ENCODE measurements at regions not wholly inside any gene's neighbourhood (a gene's known extent, or its start where the extent isn't known, plus 50 kb on each side); places are given as distances from the start of the nearest gene placed in this dataset.

- Histone ChIP-seq H3K4me3 (ENCODE audit: low read length) (no peak overlapping the region), H3K36me3 (ENCODE audit: insufficient read depth, low read length) (no peaks in the 10 kb centered on the region), H3K9me3 (ENCODE audit: low read length) (no peaks in the 10 kb centered on the region), H3K27ac (ENCODE audit: low read depth, low read length) (no peak overlapping the region), H3K27me3 (ENCODE audit: insufficient read depth, low read length, poor library complexity, severe bottlenecking) (no peaks in the 10 kb centered on the region), H3K4me1 (ENCODE audit: insufficient read depth, low read length) (no peaks in the 10 kb centered on the region)
- Mint-ChIP-seq H3K36me3 (no peaks in the 10 kb centered on the region), H3K27me3 (peaks cover 0 to 8% of the 10 kb centered on the region in 2 donors), H3K4me1 (no peaks in the 10 kb centered on the region), H3K27ac (no peak overlapping the region), H3K4me3 (no peak overlapping the region), H3K9me3 (peaks cover 0 to 8% (median 3%) of the 10 kb centered on the region in 5 donors)
- ChIA-PET CTCF (no interaction called here), POLR2A (no interaction called here)
- no peak for DNase-seq
Measured at GRCh38 chr15:98384328-98385029, 263.9 kb upstream of the IGF1R start.

GRCh38 chr15:98385752-98386381 lies 262.5 kb upstream of the IGF1R start:
- H3K27ac Mint-ChIP-seq, result no peak overlapping the region
- H3K36me3 ChIP-seq (ENCODE audit: insufficient read depth, low read length), result no peaks in the 10 kb centered on the region
- H3K9me3 Mint-ChIP-seq, result peaks cover 0 to 5% (median 3%) of the 10 kb centered on the region in 5 donors
- no peaks in the 10 kb centered on the region for H3K27me3 ChIP-seq (ENCODE audit: insufficient read depth, low read length, poor library complexity, severe bottlenecking)
- H3K4me1 ChIP-seq (ENCODE audit: insufficient read depth, low read length), result no peaks in the 10 kb centered on the region
- no peaks in the 10 kb centered on the region for H3K36me3 Mint-ChIP-seq
- no peaks in the 10 kb centered on the region for H3K4me1 Mint-ChIP-seq
- no peak for DNase-seq
- H3K27ac ChIP-seq (ENCODE audit: low read depth, low read length), result no peak overlapping the region
- no peak overlapping the region for H3K4me3 ChIP-seq (ENCODE audit: low read length)
- H3K4me3 Mint-ChIP-seq, result no peak overlapping the region
- H3K9me3 ChIP-seq (ENCODE audit: low read length), result no peaks in the 10 kb centered on the region
- peaks cover 0 to 8% of the 10 kb centered on the region in 2 donors for H3K27me3 Mint-ChIP-seq
- CTCF ChIA-PET, result no interaction called here
- POLR2A ChIA-PET, result no interaction called here

- Histone ChIP-seq H3K4me1 (ENCODE audit: insufficient read depth, low read length) (no peaks in the 10 kb centered on the region), H3K27ac (ENCODE audit: low read depth, low read length) (no peak overlapping the region), H3K36me3 (ENCODE audit: insufficient read depth, low read length) (no peaks in the 10 kb centered on the region), H3K4me3 (ENCODE audit: low read length) (no peak overlapping the region), H3K27me3 (ENCODE audit: insufficient read depth, low read length, poor library complexity, severe bottlenecking) (no peaks in the 10 kb centered on the region), H3K9me3 (ENCODE audit: low read length) (no peaks in the 10 kb centered on the region)
- peaks cover 0 to 3% (median 3%) of the 10 kb centered on the region in 5 donors for H3K9me3 Mint-ChIP-seq
- no peaks in the 10 kb centered on the region for H3K4me1 Mint-ChIP-seq
- no peak overlapping the region for H3K27ac Mint-ChIP-seq
- no peak overlapping the region for H3K4me3 Mint-ChIP-seq
- no peak for DNase-seq
- ChIA-PET CTCF (no interaction called here), POLR2A (no interaction called here)
- peaks cover 0 to 8% of the 10 kb centered on the region in 2 donors for H3K27me3 Mint-ChIP-seq
- H3K36me3 Mint-ChIP-seq, result no peaks in the 10 kb centered on the region
Measured at GRCh38 chr15:98386561-98386960, 261.8 kb upstream of the IGF1R start.

DNA sequence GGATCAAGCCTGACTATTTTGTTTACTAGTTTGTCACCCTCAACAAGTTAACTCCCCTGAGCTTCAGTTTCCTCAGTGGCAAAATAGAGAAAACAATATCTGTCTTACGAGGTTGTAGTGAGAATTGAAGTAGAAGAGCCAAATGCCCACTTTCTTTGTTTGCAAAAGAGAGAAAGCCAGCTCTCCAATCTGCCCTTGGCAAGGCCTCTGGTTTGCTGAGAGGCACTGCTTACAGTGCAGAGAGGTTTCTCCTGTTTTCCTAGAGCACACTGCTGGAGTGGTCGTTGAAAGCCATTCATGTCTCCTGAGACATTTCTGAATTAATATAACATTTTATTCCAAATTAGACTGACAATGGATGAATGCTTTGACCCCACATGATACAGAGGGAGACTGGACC lies 260.5 kb upstream of the IGF1R start:
- H3K27me3 ChIP-seq (ENCODE audit: insufficient read depth, low read length, poor library complexity, severe bottlenecking), result no peaks in the 10 kb centered on the region
- H3K9me3 ChIP-seq (ENCODE audit: low read length), result no peaks in the 10 kb centered on the region
- no peaks in the 10 kb centered on the region for H3K36me3 Mint-ChIP-seq
- no peak overlapping the region for H3K27ac ChIP-seq (ENCODE audit: low read depth, low read length)
- H3K4me3 Mint-ChIP-seq, result no peak overlapping the region
- no peaks in the 10 kb centered on the region for H3K36me3 ChIP-seq (ENCODE audit: insufficient read depth, low read length)
- H3K4me3 ChIP-seq (ENCODE audit: low read length), result no peak overlapping the region
- H3K9me3 Mint-ChIP-seq, result peaks cover 0 to 3% (median 3%) of the 10 kb centered on the region in 5 donors
- H3K4me1 ChIP-seq (ENCODE audit: insufficient read depth, low read length), result no peaks in the 10 kb centered on the region
- no peak for DNase-seq
- no peaks in the 10 kb centered on the region for H3K4me1 Mint-ChIP-seq
- ChIA-PET POLR2A (no interaction called here), CTCF (no interaction called here)
- H3K27me3 Mint-ChIP-seq, result peaks cover 0 to 9% of the 10 kb centered on the region in 2 donors
- no peak overlapping the region for H3K27ac Mint-ChIP-seq

GRCh38 chr15:98390946-98391530 lies 257.3 kb upstream of the IGF1R start:
- no peak for DNase-seq
- Mint-ChIP-seq H3K4me3 (no peak overlapping the region), H3K4me1 (no peaks in the 10 kb centered on the region), H3K36me3 (no peaks in the 10 kb centered on the region), H3K9me3 (peaks cover 0 to 3% (median 0%) of the 10 kb centered on the region in 5 donors), H3K27ac (no peak overlapping the region), H3K27me3 (peaks cover 0 to 4% of the 10 kb centered on the region in 2 donors)
- Histone ChIP-seq H3K4me1 (ENCODE audit: insufficient read depth, low read length) (no peaks in the 10 kb centered on the region), H3K36me3 (ENCODE audit: insufficient read depth, low read length) (no peaks in the 10 kb centered on the region), H3K27me3 (ENCODE audit: insufficient read depth, low read length, poor library complexity, severe bottlenecking) (no peaks in the 10 kb centered on the region), H3K27ac (ENCODE audit: low read depth, low read length) (no peak overlapping the region), H3K4me3 (ENCODE audit: low read length) (no peak overlapping the region), H3K9me3 (ENCODE audit: low read length) (no peaks in the 10 kb centered on the region)
- ChIA-PET CTCF (no interaction called here), POLR2A (no interaction called here)

DNA sequence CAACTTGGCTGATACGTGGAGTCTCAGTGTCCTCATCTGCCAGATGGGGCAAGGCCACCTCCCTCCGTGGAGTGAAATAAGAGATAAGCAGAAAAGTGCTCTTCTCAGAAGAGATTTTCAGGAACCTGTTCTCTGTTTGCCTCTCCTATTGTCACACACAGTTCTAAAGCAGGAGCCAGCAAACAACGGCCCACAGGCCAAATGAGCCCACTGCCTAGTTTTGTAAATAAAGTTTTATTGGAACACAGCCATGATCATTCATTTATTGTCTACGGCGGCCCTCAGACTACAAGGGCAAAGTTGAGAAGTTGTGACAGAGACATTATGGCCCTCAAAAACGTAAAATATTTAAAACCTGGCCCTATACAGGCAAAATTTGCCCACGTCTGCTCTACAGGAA lies 256.8 kb upstream of the IGF1R start:
- H3K36me3 Mint-ChIP-seq, result no peaks in the 10 kb centered on the region
- Histone ChIP-seq H3K9me3 (ENCODE audit: low read length) (no peaks in the 10 kb centered on the region), H3K27ac (ENCODE audit: low read depth, low read length) (no peak overlapping the region), H3K36me3 (ENCODE audit: insufficient read depth, low read length) (no peaks in the 10 kb centered on the region), H3K4me3 (ENCODE audit: low read length) (no peak overlapping the region), H3K4me1 (ENCODE audit: insufficient read depth, low read length) (no peaks in the 10 kb centered on the region), H3K27me3 (ENCODE audit: insufficient read depth, low read length, poor library complexity, severe bottlenecking) (no peaks in the 10 kb centered on the region)
- H3K27ac Mint-ChIP-seq, result no peak overlapping the region
- H3K4me3 Mint-ChIP-seq, result no peak overlapping the region
- DNase-seq, result no peak
- ChIA-PET CTCF (no interaction called here), POLR2A (no interaction called here)
- H3K9me3 Mint-ChIP-seq, result peaks cover 0 to 3% (median 0%) of the 10 kb centered on the region in 5 donors
- H3K27me3 Mint-ChIP-seq, result peaks cover 0 to 4% of the 10 kb centered on the region in 2 donors
- no peaks in the 10 kb centered on the region for H3K4me1 Mint-ChIP-seq

- no peak overlapping the region for H3K27ac Mint-ChIP-seq
- no peak overlapping the region for H3K4me3 Mint-ChIP-seq
- Histone ChIP-seq H3K4me1 (ENCODE audit: insufficient read depth, low read length) (no peaks in the 10 kb centered on the region), H3K4me3 (ENCODE audit: low read length) (no peak overlapping the region), H3K27me3 (ENCODE audit: insufficient read depth, low read length, poor library complexity, severe bottlenecking) (no peaks in the 10 kb centered on the region), H3K27ac (ENCODE audit: low read depth, low read length) (no peak overlapping the region), H3K36me3 (ENCODE audit: insufficient read depth, low read length) (no peaks in the 10 kb centered on the region), H3K9me3 (ENCODE audit: low read length) (no peaks in the 10 kb centered on the region)
- CTCF ChIA-PET, result no interaction called here
- peaks cover 0 to 3% (median 0%) of the 10 kb centered on the region in 5 donors for H3K9me3 Mint-ChIP-seq
- DNase-seq, result no peak
- H3K4me1 Mint-ChIP-seq, result no peaks in the 10 kb centered on the region
- POLR2A ChIA-PET, result no interaction called here
- H3K36me3 Mint-ChIP-seq, result no peaks in the 10 kb centered on the region
- H3K27me3 Mint-ChIP-seq, result peaks cover under 1 to 3% of the 10 kb centered on the region in 2 donors
Measured at GRCh38 chr15:98393471-98393870, 254.9 kb upstream of the IGF1R start.

DNA sequence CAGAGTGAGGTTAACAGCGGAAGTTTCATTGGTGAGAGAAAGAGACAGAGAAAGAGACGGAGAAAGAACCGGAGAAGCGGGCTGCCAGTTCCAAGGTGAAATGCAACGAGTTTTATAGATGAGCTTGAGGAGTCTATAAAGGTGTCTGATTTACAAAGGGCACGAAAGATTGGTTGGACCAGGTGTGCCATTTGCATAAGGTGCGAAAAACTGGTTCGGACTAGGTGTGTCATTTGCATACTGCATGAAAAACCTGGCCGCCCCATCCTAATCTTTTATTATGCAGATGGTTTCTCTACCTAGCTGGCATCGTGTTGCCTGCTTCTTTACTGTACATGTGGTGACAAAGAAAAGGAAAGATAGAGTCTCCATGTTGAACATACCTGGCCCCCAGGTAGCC lies 253.8 kb upstream of the IGF1R start:
- Mint-ChIP-seq H3K4me3 (no peak overlapping the region), H3K4me1 (no peaks in the 10 kb centered on the region), H3K27ac (no peak overlapping the region), H3K27me3 (peaks cover 3 to 4% of the 10 kb centered on the region in 2 donors), H3K36me3 (no peaks in the 10 kb centered on the region), H3K9me3 (no peaks in the 10 kb centered on the region)
- Histone ChIP-seq H3K4me1 (ENCODE audit: insufficient read depth, low read length) (no peaks in the 10 kb centered on the region), H3K27ac (ENCODE audit: low read depth, low read length) (no peak overlapping the region), H3K9me3 (ENCODE audit: low read length) (no peaks in the 10 kb centered on the region), H3K4me3 (ENCODE audit: low read length) (no peak overlapping the region), H3K36me3 (ENCODE audit: insufficient read depth, low read length) (no peaks in the 10 kb centered on the region), H3K27me3 (ENCODE audit: insufficient read depth, low read length, poor library complexity, severe bottlenecking) (no peaks in the 10 kb centered on the region)
- CTCF ChIA-PET, result no interaction called here
- POLR2A ChIA-PET, result no interaction called here
- DNase-seq, result no peak

All from CD8-positive, alpha-beta memory T cell (primary cell).